ENCODE measurements at regions not wholly inside any gene's neighbourhood (a gene's known extent, or its start where the extent isn't known, plus 50 kb on each side); places are given as distances from the start of the nearest gene placed in this dataset.

DNA sequence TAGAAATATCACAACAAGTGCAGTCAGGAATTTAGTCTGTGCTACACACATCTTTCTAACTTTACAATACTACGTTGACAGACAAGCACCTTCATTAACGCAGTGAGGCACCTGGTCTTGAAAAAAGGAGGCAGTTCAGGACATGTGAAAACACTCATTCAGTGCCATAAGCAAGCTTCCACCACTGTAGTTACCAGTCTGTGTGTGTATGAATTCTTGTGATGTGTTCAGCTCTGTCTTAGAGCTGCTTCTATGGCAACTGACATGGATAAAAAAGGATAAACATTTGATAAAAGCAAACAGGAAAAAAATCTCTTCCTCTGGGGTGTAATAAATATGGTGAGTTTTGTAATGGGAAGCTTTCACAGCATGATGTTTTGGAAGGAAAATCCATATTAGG, 623.8 kb upstream of the NXPH2 start:
- POLR2A ChIA-PET, result interaction anchor here (0.6 kb wide), 1 partner anchor 1301 kb away, joined by 4 read pairs; no protein-coding TSS in a partner anchor
- intact Hi-C loops (cut with micrococcal nuclease), result no loop called here
- H3K27me3 Mint-ChIP-seq (ENCODE audit: insufficient read depth, unreplicated experiment), result no peaks in the 10 kb centered on the region

DNA sequence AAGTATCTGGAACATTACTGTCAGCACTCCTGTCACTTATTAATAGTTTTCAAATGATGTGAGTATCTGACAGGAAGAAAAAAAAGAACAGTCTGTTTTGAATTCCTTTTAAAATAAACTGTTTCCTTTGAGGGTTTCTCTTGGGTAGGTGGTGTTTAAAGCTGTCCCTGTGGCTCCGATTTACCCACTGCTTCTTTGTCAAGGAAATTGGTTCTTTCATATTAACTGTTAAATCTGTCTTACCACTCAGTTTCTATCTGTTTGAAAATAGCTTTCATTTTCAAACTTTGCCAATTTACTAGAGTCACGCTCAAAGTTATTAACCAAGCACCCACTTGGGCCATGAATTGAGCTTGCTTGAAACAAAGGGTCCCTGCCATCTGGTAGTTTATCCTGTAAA, 614.6 kb upstream of the NXPH2 start:
- no peak for DNase-seq (ENCODE audit: unreplicated experiment)
- BruUV-seq (replicated peaks), result no TSS peak
- H3K4me1 Mint-ChIP-seq (ENCODE audit: insufficient read depth, unreplicated experiment), result no peaks in the 10 kb centered on the region
- no peaks in the 10 kb centered on the region for H3K9me3 Mint-ChIP-seq (ENCODE audit: unreplicated experiment)
- no peaks in the 10 kb centered on the region for H3K36me3 Mint-ChIP-seq (ENCODE audit: insufficient read depth, unreplicated experiment)
- TF ChIP-seq, protein P1, sequence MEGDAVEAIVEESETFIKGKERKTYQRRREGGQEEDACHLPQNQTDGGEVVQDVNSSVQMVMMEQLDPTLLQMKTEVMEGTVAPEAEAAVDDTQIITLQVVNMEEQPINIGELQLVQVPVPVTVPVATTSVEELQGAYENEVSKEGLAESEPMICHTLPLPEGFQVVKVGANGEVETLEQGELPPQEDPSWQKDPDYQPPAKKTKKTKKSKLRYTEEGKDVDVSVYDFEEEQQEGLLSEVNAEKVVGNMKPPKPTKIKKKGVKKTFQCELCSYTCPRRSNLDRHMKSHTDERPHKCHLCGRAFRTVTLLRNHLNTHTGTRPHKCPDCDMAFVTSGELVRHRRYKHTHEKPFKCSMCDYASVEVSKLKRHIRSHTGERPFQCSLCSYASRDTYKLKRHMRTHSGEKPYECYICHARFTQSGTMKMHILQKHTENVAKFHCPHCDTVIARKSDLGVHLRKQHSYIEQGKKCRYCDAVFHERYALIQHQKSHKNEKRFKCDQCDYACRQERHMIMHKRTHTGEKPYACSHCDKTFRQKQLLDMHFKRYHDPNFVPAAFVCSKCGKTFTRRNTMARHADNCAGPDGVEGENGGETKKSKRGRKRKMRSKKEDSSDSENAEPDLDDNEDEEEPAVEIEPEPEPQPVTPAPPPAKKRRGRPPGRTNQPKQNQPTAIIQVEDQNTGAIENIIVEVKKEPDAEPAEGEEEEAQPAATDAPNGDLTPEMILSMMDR (IDR thresholded peaks at IDR 0.05; ENCODE audit: unreplicated experiment), result no peak
- intact Hi-C loops (cut with micrococcal nuclease), result no loop called here
- CTCF ChIA-PET, result no interaction called here
- no peaks in the 10 kb centered on the region for H3K27me3 Mint-ChIP-seq (ENCODE audit: insufficient read depth, unreplicated experiment)
- POLR2A ChIA-PET, result no interaction called here
- H3K27ac Mint-ChIP-seq (ENCODE audit: low read depth, unreplicated experiment), result no peak overlapping the region
- H3K4me3 Mint-ChIP-seq (ENCODE audit: unreplicated experiment), result no peak overlapping the region

More for the DNA sequence above, 623.8 kb upstream of the NXPH2 start:
- Mint-ChIP-seq H3K4me3 (ENCODE audit: unreplicated experiment) (no peak overlapping the region), H3K36me3 (ENCODE audit: insufficient read depth, unreplicated experiment) (no peaks in the 10 kb centered on the region), H3K27ac (ENCODE audit: low read depth, unreplicated experiment) (no peak overlapping the region), H3K4me1 (ENCODE audit: insufficient read depth, unreplicated experiment) (no peaks in the 10 kb centered on the region), H3K9me3 (ENCODE audit: unreplicated experiment) (no peaks in the 10 kb centered on the region)
- no peak for DNase-seq (ENCODE audit: unreplicated experiment)
- BruUV-seq (replicated peaks), result no TSS peak
- TF ChIP-seq, protein P1 (IDR thresholded peaks at IDR 0.05; ENCODE audit: unreplicated experiment), result no peak
- CTCF ChIA-PET, result no interaction called here

DNA sequence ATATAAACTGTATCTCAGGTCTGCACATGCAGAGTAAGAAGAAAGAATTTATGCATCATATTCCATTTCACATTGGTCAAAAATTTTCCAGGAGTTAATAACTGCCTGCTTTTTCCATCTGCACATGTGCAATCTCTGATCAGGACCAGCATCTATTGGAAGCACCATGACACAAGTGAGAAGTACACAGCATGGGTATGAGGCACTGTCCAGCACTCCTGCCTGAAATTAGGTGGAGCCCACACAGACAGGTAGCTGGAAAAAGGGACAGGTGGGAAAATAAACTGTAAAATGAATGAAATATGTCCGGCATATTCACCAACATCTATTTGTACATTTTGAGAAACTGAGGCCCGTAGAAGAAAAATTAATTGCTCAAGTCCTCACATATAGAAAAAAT, 609.2 kb upstream of the NXPH2 start:
- no peaks in the 10 kb centered on the region for H3K9me3 Mint-ChIP-seq (ENCODE audit: unreplicated experiment)
- CTCF ChIA-PET, result no interaction called here

DNA sequence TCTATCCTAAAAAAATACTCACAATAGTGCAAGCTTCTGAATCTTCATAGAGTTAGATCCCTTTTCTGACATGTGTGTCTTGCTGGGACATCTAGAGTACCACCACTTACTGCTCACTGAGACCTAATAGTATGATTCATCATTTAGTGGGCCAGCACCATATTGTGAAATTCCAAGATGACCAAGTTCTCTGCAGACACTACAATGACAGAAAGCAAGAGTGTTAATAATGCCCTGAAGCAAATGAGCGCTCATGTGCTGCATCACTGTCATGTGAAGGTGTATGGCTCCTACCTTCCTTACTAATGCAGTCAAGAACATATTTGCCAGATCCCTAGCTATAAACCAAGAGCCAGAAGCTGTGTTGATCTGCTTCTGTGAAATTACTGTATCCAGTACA, 606.2 kb upstream of the NXPH2 start:
- Mint-ChIP-seq H3K9me3 (ENCODE audit: unreplicated experiment) (no peaks in the 10 kb centered on the region), H3K27ac (ENCODE audit: low read depth, unreplicated experiment) (no peak overlapping the region), H3K4me1 (ENCODE audit: insufficient read depth, unreplicated experiment) (no peaks in the 10 kb centered on the region), H3K4me3 (ENCODE audit: unreplicated experiment) (no peak overlapping the region), H3K27me3 (ENCODE audit: insufficient read depth, unreplicated experiment) (no peaks in the 10 kb centered on the region), H3K36me3 (ENCODE audit: insufficient read depth, unreplicated experiment) (no peaks in the 10 kb centered on the region)
- intact Hi-C loops (cut with micrococcal nuclease), result no loop called here
- TF ChIP-seq, protein P1 (IDR thresholded peaks at IDR 0.05; ENCODE audit: unreplicated experiment), result no peak
- ChIA-PET CTCF (no interaction called here), POLR2A (interaction anchor here (0.6 to 0.7 kb wide), 2 partner anchors 150 to 741 kb away, joined by 3 read pairs; no protein-coding TSS in a partner anchor)
- no TSS peak for BruUV-seq (replicated peaks)
- DNase-seq (ENCODE audit: unreplicated experiment), result no peak

More for the DNA sequence above, 609.2 kb upstream of the NXPH2 start:
- BruUV-seq (replicated peaks), result no TSS peak
- DNase-seq (ENCODE audit: unreplicated experiment), result no peak
- Mint-ChIP-seq H3K27ac (ENCODE audit: low read depth, unreplicated experiment) (no peak overlapping the region), H3K4me3 (ENCODE audit: unreplicated experiment) (no peak overlapping the region), H3K4me1 (ENCODE audit: insufficient read depth, unreplicated experiment) (no peaks in the 10 kb centered on the region), H3K36me3 (ENCODE audit: insufficient read depth, unreplicated experiment) (no peaks in the 10 kb centered on the region), H3K27me3 (ENCODE audit: insufficient read depth, unreplicated experiment) (no peaks in the 10 kb centered on the region)
- intact Hi-C loops (cut with micrococcal nuclease), result no loop called here
- POLR2A ChIA-PET, result no interaction called here
- TF ChIP-seq, protein P1 (IDR thresholded peaks at IDR 0.05; ENCODE audit: unreplicated experiment), result no peak

Data from MCF 10A (cell line).